GM12875 (cell line): ENCODE measurements at regions not wholly inside any gene's neighbourhood (a gene's known extent, or its start where the extent isn't known, plus 50 kb on each side); places are given as distances from the start of the nearest gene placed in this dataset.

Source experiments
- H3K4me3 ChIP-seq: one replicate; pipeline ENCODE4 v1.5.1; 2011; ENCODE audit warnings: low read depth, low read length, control low read depth
- CTCF ChIP-seq: IDR thresholded peaks from 2 replicates; pipeline ENCODE4 v1.5.1; 2011; ENCODE audit warnings: low read depth, mild to moderate bottlenecking, control low read depth, inconsistent platforms, low read length, moderate library complexity, borderline replicate concordance; ENCODE audit not compliant: insufficient read depth

- no peak overlapping the region for H3K4me3 ChIP-seq
- no peak for TF ChIP-seq CTCF
Observed at GRCh38 chr7:17016402-17017010, 134.7 kb upstream of the AGR3 start.

- no peak overlapping the region for H3K4me3 ChIP-seq
- TF ChIP-seq CTCF = no peak
Observed at GRCh38 chr7:17019106-17019505, 137.3 kb upstream of the AGR3 start.

GRCh38 chr7:17020250-17020649, 138.5 kb upstream of the AGR3 start:
- no peak for TF ChIP-seq CTCF
- H3K4me3 ChIP-seq = no peak overlapping the region

GRCh38 chr7:17021205-17021604, 139.4 kb upstream of the AGR3 start:
- no peak overlapping the region for H3K4me3 ChIP-seq
- no peak for TF ChIP-seq CTCF

- H3K4me3 ChIP-seq = no peak overlapping the region
- no peak for TF ChIP-seq CTCF
Observed at GRCh38 chr7:17022920-17023319, 141.1 kb upstream of the AGR3 start.

- no peak for TF ChIP-seq CTCF
Observed at GRCh38 chr7:17026269-17026668, 144.5 kb upstream of the AGR3 start.

GRCh38 chr7:17027143-17027788, 145.5 kb upstream of the AGR3 start:
- H3K4me3 ChIP-seq = no peak overlapping the region
- no peak for TF ChIP-seq CTCF

More at GRCh38 chr7:17026269-17026668, 144.5 kb upstream of the AGR3 start:
- H3K4me3 ChIP-seq = no peak overlapping the region
